SU-DHL-6 (cell line): ENCODE measurements at regions not wholly inside any gene's neighbourhood (a gene's known extent, or its start where the extent isn't known, plus 50 kb on each side); places are given as distances from the start of the nearest gene placed in this dataset.

Source experiments
- H2AFZ ChIP-seq: fragments of 200-600 bp; sonication (generic); 2 replicates; pipeline ENCODE4 v1.6.1; 2014; ENCODE audit warnings: low read depth, mild to moderate bottlenecking, moderate library complexity, mixed read lengths, antibody characterized with exemption, low read length; ENCODE audit not compliant: severe bottlenecking
- H3F3A ChIP-seq: fragments of 200-600 bp; shearing (Covaris generic); 2 replicates; pipeline ENCODE4 v1.6.0; 2016; ENCODE audit warnings: antibody characterized with exemption, mild to moderate bottlenecking; ENCODE audit not compliant: insufficient read depth
- H3K27ac ChIP-seq: fragments of 200-600 bp; sonication (generic); 2 replicates; pipeline ENCODE4 v1.5.1; 2016; ENCODE audit warnings: low read depth, mild to moderate bottlenecking, low read length, moderate library complexity, mixed read lengths
- H3K27me3 ChIP-seq: fragments of 200-600 bp; sonication (generic), shearing (Covaris generic); 2 replicates; pipeline ENCODE4 v1.6.0; 2014; ENCODE audit warnings: mild to moderate bottlenecking, low read length
- H3K36me3 ChIP-seq: fragments of 200-600 bp; sonication (generic); 2 replicates; pipeline ENCODE4 v1.6.1; 2014; ENCODE audit warnings: mild to moderate bottlenecking, low read length, mixed read lengths
- H3K4me2 ChIP-seq: fragments of 300-600, 200-600 bp; shearing (Covaris generic), sonication (generic); 2 replicates; pipeline ENCODE4 v1.6.0; 2014; ENCODE audit warnings: low read length, low read depth, mild to moderate bottlenecking; ENCODE audit not compliant: poor library complexity, severe bottlenecking
- H3K4me3 ChIP-seq: fragments of 200-600 bp; sonication (generic); 2 replicates; pipeline ENCODE4 v1.5.1; 2014; ENCODE audit warnings: antibody characterized with exemption, low read length, mild to moderate bottlenecking, mixed read lengths; ENCODE audit not compliant: insufficient read depth, poor library complexity, severe bottlenecking
- H3K79me2 ChIP-seq: fragments of 200-600 bp; sonication (generic); 2 replicates; pipeline ENCODE4 v1.6.1; 2014; ENCODE audit warnings: mild to moderate bottlenecking, low read length, moderate library complexity; ENCODE audit not compliant: insufficient read depth
- H3K9ac ChIP-seq: fragments of 200-600 bp; sonication (generic); 2 replicates; pipeline ENCODE4 v1.7.0; 2014; ENCODE audit warnings: mild to moderate bottlenecking, low read length
- H3K9me2 ChIP-seq: fragments of 200-600 bp; sonication (generic); replicated peaks from 2 replicates; pipeline ENCODE4 v1.6.1; 2014; ENCODE audit warnings: low read length; ENCODE audit not compliant: insufficient read depth
- H3K9me3 ChIP-seq: fragments of 200-600 bp; sonication (generic); 2 replicates; pipeline ENCODE4 v1.6.1; 2014; ENCODE audit warnings: low read length, mixed read lengths; ENCODE audit not compliant: insufficient read depth
- H4K20me1 ChIP-seq: fragments of 200-600 bp; sonication (generic); 2 replicates; pipeline ENCODE4 v1.6.1; 2014; ENCODE audit warnings: low read depth, mild to moderate bottlenecking, antibody characterized with exemption, low read length, moderate library complexity, mixed read lengths
- EZH2phosphoT487 ChIP-seq: fragments of 200-600 bp; sonication (generic), shearing (Covaris generic); conservative IDR thresholded peaks from 2 replicates; pipeline ENCODE4 v1.6.1; 2018; ENCODE audit warnings: mild to moderate bottlenecking, antibody characterized with exemption, low read length, moderate library complexity, mixed read lengths
- TF ChIP-seq, protein P1 (sequence below): fragments of 200-600 bp; sonication (generic); IDR thresholded peaks from one replicate; pipeline ENCODE4 v1.5.1; 2017; ENCODE audit warnings: antibody characterized with exemption, mild to moderate bottlenecking, low read length, moderate library complexity; ENCODE audit not compliant: insufficient read depth, poor library complexity, severe bottlenecking

DNA sequence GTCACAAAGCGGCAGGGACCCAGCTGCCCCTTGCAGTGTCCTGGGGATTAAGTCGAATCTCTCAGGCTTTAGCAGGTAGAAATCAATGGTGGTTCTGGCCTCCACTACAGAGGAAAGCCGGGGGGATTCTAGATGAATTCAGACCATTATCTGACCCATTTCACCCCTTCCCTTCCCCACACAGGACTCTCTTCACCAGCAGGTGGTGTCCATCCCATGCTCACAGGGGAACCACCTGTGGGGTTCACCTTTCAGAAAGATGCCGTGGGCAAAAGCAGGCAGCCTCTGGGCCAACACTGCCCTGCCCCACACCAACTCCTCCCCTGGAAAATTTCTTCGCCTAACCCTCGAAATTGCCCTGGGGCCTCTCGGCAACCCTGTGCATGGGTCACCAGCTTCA is 123.8 kb upstream of the GGTLC1 start:
- H4K20me1 ChIP-seq = no peaks in the 10 kb centered on the region
- no peaks in the 10 kb centered on the region for H3K9me3 ChIP-seq
- H3K36me3 ChIP-seq = no peaks in the 10 kb centered on the region
- no peaks in the 10 kb centered on the region for H3F3A ChIP-seq
- H2AFZ ChIP-seq = no peak overlapping the region
- H3K9me2 ChIP-seq = no peaks in the 10 kb centered on the region
- H3K9ac ChIP-seq = no peak overlapping the region
- no peak overlapping the region for H3K27ac ChIP-seq
- TF ChIP-seq, protein P1, sequence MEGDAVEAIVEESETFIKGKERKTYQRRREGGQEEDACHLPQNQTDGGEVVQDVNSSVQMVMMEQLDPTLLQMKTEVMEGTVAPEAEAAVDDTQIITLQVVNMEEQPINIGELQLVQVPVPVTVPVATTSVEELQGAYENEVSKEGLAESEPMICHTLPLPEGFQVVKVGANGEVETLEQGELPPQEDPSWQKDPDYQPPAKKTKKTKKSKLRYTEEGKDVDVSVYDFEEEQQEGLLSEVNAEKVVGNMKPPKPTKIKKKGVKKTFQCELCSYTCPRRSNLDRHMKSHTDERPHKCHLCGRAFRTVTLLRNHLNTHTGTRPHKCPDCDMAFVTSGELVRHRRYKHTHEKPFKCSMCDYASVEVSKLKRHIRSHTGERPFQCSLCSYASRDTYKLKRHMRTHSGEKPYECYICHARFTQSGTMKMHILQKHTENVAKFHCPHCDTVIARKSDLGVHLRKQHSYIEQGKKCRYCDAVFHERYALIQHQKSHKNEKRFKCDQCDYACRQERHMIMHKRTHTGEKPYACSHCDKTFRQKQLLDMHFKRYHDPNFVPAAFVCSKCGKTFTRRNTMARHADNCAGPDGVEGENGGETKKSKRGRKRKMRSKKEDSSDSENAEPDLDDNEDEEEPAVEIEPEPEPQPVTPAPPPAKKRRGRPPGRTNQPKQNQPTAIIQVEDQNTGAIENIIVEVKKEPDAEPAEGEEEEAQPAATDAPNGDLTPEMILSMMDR = no peak
- TF ChIP-seq EZH2phosphoT487 = no peak
- no peaks in the 10 kb centered on the region for H3K79me2 ChIP-seq
- H3K4me3 ChIP-seq = no peak overlapping the region
- no peaks in the 10 kb centered on the region for H3K27me3 ChIP-seq
- no peak overlapping the region for H3K4me2 ChIP-seq

DNA sequence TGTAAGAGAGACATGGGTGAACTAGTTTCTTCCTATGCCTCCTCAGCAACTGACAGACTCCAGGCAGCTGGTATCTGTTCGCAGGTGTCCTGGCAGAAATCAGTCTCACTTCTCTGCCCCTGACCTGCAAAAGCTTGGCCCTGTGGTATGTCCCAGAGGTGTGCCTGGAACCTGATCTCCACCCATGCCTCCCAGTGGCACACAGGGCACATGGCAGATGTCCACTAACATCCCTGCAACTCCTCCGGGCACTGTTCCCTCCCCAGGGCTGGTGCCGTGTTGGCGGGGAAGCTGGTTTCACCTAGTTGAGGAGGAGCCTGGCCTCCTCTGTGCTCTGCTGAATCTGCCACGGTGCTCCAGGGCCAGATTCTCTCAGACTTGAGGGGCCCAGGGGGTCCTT is 123.3 kb upstream of the GGTLC1 start:
- Histone ChIP-seq H3K9ac (no peak overlapping the region), H3K4me3 (no peak overlapping the region), H3K9me2 (no peaks in the 10 kb centered on the region)

DNA sequence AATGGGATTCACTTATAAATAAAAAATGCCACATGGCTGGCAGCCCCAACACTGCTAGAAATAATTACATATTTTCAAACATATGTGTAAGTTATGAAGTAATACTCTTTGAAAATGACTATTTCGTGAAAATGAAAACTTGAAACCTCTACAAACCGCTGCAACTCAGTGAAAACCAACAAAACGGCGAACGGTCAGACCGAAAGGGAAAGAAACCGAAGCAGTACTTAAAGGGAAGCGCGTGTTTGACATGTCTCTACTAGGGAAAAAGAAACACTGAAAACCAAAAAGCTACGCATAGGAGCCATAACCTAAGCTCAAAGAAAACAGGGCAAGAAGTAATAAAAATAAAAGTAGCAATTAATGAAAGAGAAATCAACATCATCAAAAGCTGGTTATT is 121.0 kb upstream of the GGTLC1 start:
- Histone ChIP-seq H3K9me2 (no peaks in the 10 kb centered on the region), H3K4me3 (no peak overlapping the region), H3F3A (no peaks in the 10 kb centered on the region), H3K9ac (no peak overlapping the region), H3K27ac (no peak overlapping the region), H3K27me3 (no peaks in the 10 kb centered on the region), H3K36me3 (no peaks in the 10 kb centered on the region), H3K9me3 (no peaks in the 10 kb centered on the region), H3K4me2 (no peak overlapping the region), H4K20me1 (no peaks in the 10 kb centered on the region), H3K79me2 (no peaks in the 10 kb centered on the region), H2AFZ (no peak overlapping the region)
- TF ChIP-seq, protein P1 = no peak
- no peak for TF ChIP-seq EZH2phosphoT487

More for the DNA sequence above, 123.3 kb upstream of the GGTLC1 start:
- no peak overlapping the region for H3K4me2 ChIP-seq
- no peaks in the 10 kb centered on the region for H3F3A ChIP-seq
- no peaks in the 10 kb centered on the region for H3K79me2 ChIP-seq
- no peaks in the 10 kb centered on the region for H3K36me3 ChIP-seq
- H4K20me1 ChIP-seq = no peaks in the 10 kb centered on the region
- no peak overlapping the region for H3K27ac ChIP-seq
- TF ChIP-seq EZH2phosphoT487 = no peak
- TF ChIP-seq, protein P1 = no peak
- no peak overlapping the region for H2AFZ ChIP-seq
- H3K27me3 ChIP-seq = no peaks in the 10 kb centered on the region
- H3K9me3 ChIP-seq = no peaks in the 10 kb centered on the region
